SK-N-SH treated with all-trans-retinoic acid at 6 μM for 48 hours (cell line): ENCODE measurements at regions not wholly inside any gene's neighbourhood (a gene's known extent, or its start where the extent isn't known, plus 50 kb on each side); places are given as distances from the start of the nearest gene placed in this dataset.

Source experiments
- ATAC-seq: fragments of 200-7000 bp; cut with Tn5 transposase; 3 replicates; pipeline ENCODE4 v1.9.1; 2020; ENCODE audit warnings: mild to moderate bottlenecking, moderate library complexity
- ARNTL ChIP-seq: fragments of 450-650 bp; formaldehyde crosslinking; IDR thresholded peaks from 2 replicates; pipeline ENCODE4 v1.5.0; 2020; ENCODE audit warnings: low read depth, mild to moderate bottlenecking, moderate library complexity, borderline replicate concordance
- BACH2 ChIP-seq: fragments of 250-450 bp; sonication (Bioruptor Pico); IDR thresholded peaks from 2 replicates; pipeline ENCODE4 v1.9.0; 2021; ENCODE audit warnings: mild to moderate bottlenecking, borderline replicate concordance
- CREB5 ChIP-seq: fragments of 250-450 bp; sonication (Bioruptor Pico); IDR thresholded peaks from 2 replicates; pipeline ENCODE4 v1.5.1; 2020; ENCODE audit warnings: low read depth, mild to moderate bottlenecking, moderate library complexity
- CSDC2 ChIP-seq: fragments of 250-450 bp; sonication (Bioruptor Pico); IDR thresholded peaks from 2 replicates; pipeline ENCODE4 v1.5.0; 2020; ENCODE audit warnings: mild to moderate bottlenecking, moderate library complexity
- CSRNP3 ChIP-seq: fragments of 250-450 bp; sonication (Bioruptor Pico); IDR thresholded peaks from 2 replicates; pipeline ENCODE4 v1.5.1; 2021; ENCODE audit warnings: mild to moderate bottlenecking, moderate library complexity
- ESRRG ChIP-seq: fragments of 250-450 bp; sonication (Bioruptor Pico); IDR thresholded peaks from 2 replicates; pipeline ENCODE4 v1.6.1; 2021; ENCODE audit warnings: mild to moderate bottlenecking
- ISL1 ChIP-seq: fragments of 250-450 bp; sonication (Bioruptor Pico); IDR thresholded peaks from 2 replicates; pipeline ENCODE4 v2.1.2; 2022; ENCODE audit warnings: mild to moderate bottlenecking, moderate library complexity
- OSR1 ChIP-seq: fragments of 250-450 bp; sonication (Bioruptor Pico); IDR thresholded peaks from 2 replicates; pipeline ENCODE4 v1.8.0; 2022; ENCODE audit warnings: moderate library complexity, mild to moderate bottlenecking, inconsistent platforms
- PATZ1 ChIP-seq: fragments of 250-450 bp; sonication (Bioruptor Pico); IDR thresholded peaks from 2 replicates; pipeline ENCODE4 v1.8.0; 2020; ENCODE audit warnings: mild to moderate bottlenecking, moderate library complexity, borderline replicate concordance
- POU6F1 ChIP-seq: fragments of 250-450 bp; sonication (Bioruptor Pico); IDR thresholded peaks from 2 replicates; pipeline ENCODE4 v1.8.0; 2021; ENCODE audit warnings: low read depth, mild to moderate bottlenecking, moderate library complexity, borderline replicate concordance
- PPARA ChIP-seq: fragments of 250-450 bp; sonication (Bioruptor Pico); IDR thresholded peaks from 2 replicates; pipeline ENCODE4 v1.5.0; 2020; ENCODE audit warnings: mild to moderate bottlenecking, borderline replicate concordance
- RARB ChIP-seq: fragments of 250-450 bp; sonication (Bioruptor Pico); IDR thresholded peaks from 2 replicates; pipeline ENCODE4 v1.8.0; 2021; ENCODE audit warnings: mild to moderate bottlenecking, moderate library complexity
- SNAI2 ChIP-seq: fragments of 250-450 bp; sonication (Bioruptor Pico); IDR thresholded peaks from 2 replicates; pipeline ENCODE4 v1.5.0; 2020; ENCODE audit warnings: mild to moderate bottlenecking, moderate library complexity
- TCF4 ChIP-seq: fragments of 250-450 bp; sonication (Bioruptor Pico); IDR thresholded peaks from 2 replicates; pipeline ENCODE4 v1.8.0; 2021; ENCODE audit warnings: mild to moderate bottlenecking, moderate library complexity, borderline replicate concordance
- TOX ChIP-seq: fragments of 250-450 bp; sonication (Bioruptor Pico); IDR thresholded peaks from 2 replicates; pipeline ENCODE4 v1.8.0; 2021; ENCODE audit warnings: mild to moderate bottlenecking, moderate library complexity, borderline replicate concordance
- ZC3H10 ChIP-seq: fragments of 250-450 bp; sonication (Bioruptor Pico); IDR thresholded peaks from 2 replicates; pipeline ENCODE4 v1.5.1; 2021; ENCODE audit warnings: mild to moderate bottlenecking, moderate library complexity
- ZFP3 ChIP-seq: fragments of 250-450 bp; sonication (Bioruptor Pico); IDR thresholded peaks from 2 replicates; pipeline ENCODE4 v1.5.0; 2020; ENCODE audit warnings: mild to moderate bottlenecking, moderate library complexity
- ZFP30 ChIP-seq: fragments of 450-650 bp; formaldehyde crosslinking; IDR thresholded peaks from 2 replicates; pipeline ENCODE4 v1.5.0; 2022; ENCODE audit warnings: mild to moderate bottlenecking, moderate library complexity
- ZNF8 ChIP-seq: fragments of 450-650 bp; formaldehyde crosslinking; IDR thresholded peaks from 2 replicates; pipeline ENCODE4 v1.5.0; 2020; ENCODE audit warnings: mild to moderate bottlenecking, moderate library complexity
- TF ChIP-seq, protein P1 (sequence below): fragments of 250-450 bp; sonication (Bioruptor Pico); IDR thresholded peaks from 2 replicates; pipeline ENCODE4 v1.5.0; 2020; ENCODE audit warnings: mild to moderate bottlenecking, moderate library complexity

DNA sequence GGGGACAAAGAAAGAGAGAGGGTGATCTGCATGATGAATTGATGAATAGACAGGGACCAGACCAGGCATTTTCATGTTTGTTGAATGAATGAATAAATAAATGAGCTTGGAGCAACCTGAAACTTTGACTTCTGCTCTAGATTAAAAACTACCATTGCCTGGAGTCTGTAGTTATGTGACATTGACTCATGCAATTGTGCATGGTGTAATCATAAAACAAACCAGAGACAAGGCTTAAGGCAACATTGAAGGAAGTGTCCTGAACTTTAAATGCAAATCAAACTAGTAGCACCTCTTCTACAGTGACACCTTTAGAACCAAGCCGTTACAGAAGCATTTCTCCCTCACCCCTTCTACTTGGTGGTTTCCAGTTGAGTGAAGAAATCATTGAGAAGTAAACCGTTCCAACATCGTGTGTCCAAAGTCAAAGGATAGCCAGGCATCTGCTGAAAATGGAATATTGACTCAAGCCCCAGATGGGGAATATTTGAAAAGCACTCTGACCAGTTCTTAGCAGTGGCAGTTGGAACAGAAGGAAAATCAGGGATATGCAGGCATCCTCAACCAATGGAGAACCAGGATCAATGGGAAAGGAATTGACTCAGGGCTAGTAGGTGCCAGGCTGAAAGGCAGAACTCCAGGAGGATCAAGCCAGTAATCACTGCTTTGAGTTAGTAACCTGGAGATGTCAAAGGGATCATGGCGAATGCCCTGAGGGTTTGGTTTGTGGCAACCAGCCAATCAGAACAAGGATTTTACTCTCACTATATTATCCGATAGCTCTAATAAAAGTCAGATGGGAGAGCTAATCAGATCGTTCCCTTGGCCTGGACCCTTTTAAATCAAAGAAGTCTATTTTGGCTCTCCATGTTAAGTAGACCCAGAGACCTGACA, 171.2 kb upstream of the TSHZ2 start:
- ATAC-seq, result no peak
- TF ChIP-seq ISL1 (CRISPR knock-in tag) (no peak; the same call in 1 of the 2 replicates), CREB5 (CRISPR knock-in tag) (no peak), OSR1 (no peak), ZFP30 (CRISPR knock-in tag) (no peak), PATZ1 (CRISPR knock-in tag) (no peak), CSDC2 (CRISPR knock-in tag) (no peak), ARNTL (CRISPR knock-in tag) (no peak), ZNF8 (CRISPR knock-in tag) (no peak)
- TF ChIP-seq, protein P1, sequence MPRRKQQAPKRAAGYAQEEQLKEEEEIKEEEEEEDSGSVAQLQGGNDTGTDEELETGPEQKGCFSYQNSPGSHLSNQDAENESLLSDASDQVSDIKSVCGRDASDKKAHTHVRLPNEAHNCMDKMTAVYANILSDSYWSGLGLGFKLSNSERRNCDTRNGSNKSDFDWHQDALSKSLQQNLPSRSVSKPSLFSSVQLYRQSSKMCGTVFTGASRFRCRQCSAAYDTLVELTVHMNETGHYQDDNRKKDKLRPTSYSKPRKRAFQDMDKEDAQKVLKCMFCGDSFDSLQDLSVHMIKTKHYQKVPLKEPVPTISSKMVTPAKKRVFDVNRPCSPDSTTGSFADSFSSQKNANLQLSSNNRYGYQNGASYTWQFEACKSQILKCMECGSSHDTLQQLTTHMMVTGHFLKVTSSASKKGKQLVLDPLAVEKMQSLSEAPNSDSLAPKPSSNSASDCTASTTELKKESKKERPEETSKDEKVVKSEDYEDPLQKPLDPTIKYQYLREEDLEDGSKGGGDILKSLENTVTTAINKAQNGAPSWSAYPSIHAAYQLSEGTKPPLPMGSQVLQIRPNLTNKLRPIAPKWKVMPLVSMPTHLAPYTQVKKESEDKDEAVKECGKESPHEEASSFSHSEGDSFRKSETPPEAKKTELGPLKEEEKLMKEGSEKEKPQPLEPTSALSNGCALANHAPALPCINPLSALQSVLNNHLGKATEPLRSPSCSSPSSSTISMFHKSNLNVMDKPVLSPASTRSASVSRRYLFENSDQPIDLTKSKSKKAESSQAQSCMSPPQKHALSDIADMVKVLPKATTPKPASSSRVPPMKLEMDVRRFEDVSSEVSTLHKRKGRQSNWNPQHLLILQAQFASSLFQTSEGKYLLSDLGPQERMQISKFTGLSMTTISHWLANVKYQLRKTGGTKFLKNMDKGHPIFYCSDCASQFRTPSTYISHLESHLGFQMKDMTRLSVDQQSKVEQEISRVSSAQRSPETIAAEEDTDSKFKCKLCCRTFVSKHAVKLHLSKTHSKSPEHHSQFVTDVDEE (CRISPR knock-in tag), result no peak; the same call in 1 of the 2 replicates

GRCh38 chr20:52799130-52799529, 173.0 kb upstream of the TSHZ2 start:
- no peak for ATAC-seq
- TF ChIP-seq ZC3H10 (CRISPR knock-in tag), result no peak
- no peak for TF ChIP-seq ARNTL (CRISPR knock-in tag)
- no peak for TF ChIP-seq OSR1
- TF ChIP-seq CSDC2 (CRISPR knock-in tag), result no peak
- no peak for TF ChIP-seq ESRRG (CRISPR knock-in tag)
- no peak for TF ChIP-seq TCF4
- TF ChIP-seq RARB (CRISPR knock-in tag), result no peak
- no peak for TF ChIP-seq ISL1 (CRISPR knock-in tag)
- TF ChIP-seq SNAI2 (CRISPR knock-in tag), result no peak
- TF ChIP-seq, protein P1 (CRISPR knock-in tag), result no peak
- TF ChIP-seq BACH2 (CRISPR knock-in tag), result no peak
- TF ChIP-seq ZNF8 (CRISPR knock-in tag), result no peak
- no peak for TF ChIP-seq POU6F1
- no peak for TF ChIP-seq CREB5 (CRISPR knock-in tag)
- TF ChIP-seq CSRNP3 (CRISPR knock-in tag), result no peak
- no peak for TF ChIP-seq ZFP30 (CRISPR knock-in tag)
- TF ChIP-seq PATZ1 (CRISPR knock-in tag), result no peak
- no peak for TF ChIP-seq ZFP3 (CRISPR knock-in tag)
- no peak for TF ChIP-seq TOX
- no peak for TF ChIP-seq PPARA (CRISPR knock-in tag)
